ENCODE measurements at regions not wholly inside any gene's neighbourhood (a gene's known extent, or its start where the extent isn't known, plus 50 kb on each side); places are given as distances from the start of the nearest gene placed in this dataset.

- DNase-seq: no peak
Measured at GRCh38 chr1:233520261-233521191, 93.4 kb upstream of the KCNK1 start.

- peak in 2 of 14 donors; percentile 3 to 12 for DNase-seq
Measured at GRCh38 chr1:233523047-233523446, 90.9 kb upstream of the KCNK1 start.

GRCh38 chr1:233527818-233528217 lies 86.1 kb upstream of the KCNK1 start:
- DNase-seq: no peak

- DNase-seq: no peak
Measured at GRCh38 chr1:233530665-233531386, 83.1 kb upstream of the KCNK1 start.

GRCh38 chr1:233540816-233541215 lies 73.1 kb upstream of the KCNK1 start:
- no peak for DNase-seq

GRCh38 chr1:233543338-233544255 lies 70.3 kb upstream of the KCNK1 start:
- DNase-seq: no peak

GRCh38 chr1:233544304-233544703 lies 69.6 kb upstream of the KCNK1 start:
- no peak for DNase-seq

- no peak for DNase-seq
Measured at GRCh38 chr1:233547726-233548125, 66.2 kb upstream of the KCNK1 start.

- no peak for DNase-seq
Measured at GRCh38 chr1:233549404-233549803, 64.5 kb upstream of the KCNK1 start.

- DNase-seq: no peak
Measured at GRCh38 chr1:233549917-233550316, 64.0 kb upstream of the KCNK1 start.

- no peak for DNase-seq
Measured at GRCh38 chr1:233554037-233554436, 59.9 kb upstream of the KCNK1 start.

GRCh38 chr1:233561708-233562426 lies 52.0 kb upstream of the KCNK1 start:
- no peak for DNase-seq

Measured in C1 segment of cervical spinal cord (tissue), 14 donors.